ENCODE measurements at regions not wholly inside any gene's neighbourhood (a gene's known extent, or its start where the extent isn't known, plus 50 kb on each side); places are given as distances from the start of the nearest gene placed in this dataset.

GRCh38 chr3:188066141-188066540, 87.8 kb upstream of the LPP start:
- DNase-seq (ENCODE audit: low read depth): no peak

- DNase-seq (ENCODE audit: low read depth): no peak
These were observed 86.0 kb upstream of the LPP start for GRCh38 chr3:188067932-188068331.

GRCh38 chr3:188068342-188068741, 85.6 kb upstream of the LPP start:
- DNase-seq (ENCODE audit: low read depth): no peak

GRCh38 chr3:188071636-188072035, 82.3 kb upstream of the LPP start:
- no peak for DNase-seq (ENCODE audit: low read depth)

- no peak for DNase-seq (ENCODE audit: low read depth)
These were observed 77.8 kb upstream of the LPP start for GRCh38 chr3:188076176-188076575.

GRCh38 chr3:188077160-188077799, 76.7 kb upstream of the LPP start:
- DNase-seq (ENCODE audit: low read depth): no peak

- DNase-seq (ENCODE audit: low read depth): no peak
These were observed 73.9 kb upstream of the LPP start for GRCh38 chr3:188080091-188080490.

GRCh38 chr3:188082031-188082430, 71.9 kb upstream of the LPP start:
- DNase-seq (ENCODE audit: low read depth): no peak

GRCh38 chr3:188082450-188082849, 71.5 kb upstream of the LPP start:
- DNase-seq (ENCODE audit: low read depth): no peak

GRCh38 chr3:188083011-188083410, 70.9 kb upstream of the LPP start:
- no peak for DNase-seq (ENCODE audit: low read depth)

GRCh38 chr3:188084752-188085583, 69.0 kb upstream of the LPP start:
- no peak for DNase-seq (ENCODE audit: low read depth)

- no peak for DNase-seq (ENCODE audit: low read depth)
These were observed 68.1 kb upstream of the LPP start for GRCh38 chr3:188085584-188086560.

GRCh38 chr3:188088948-188089685, 64.8 kb upstream of the LPP start:
- DNase-seq (ENCODE audit: low read depth): no peak

- DNase-seq (ENCODE audit: low read depth): no peak
These were observed 63.2 kb upstream of the LPP start for GRCh38 chr3:188090620-188091309.

GRCh38 chr3:188091746-188092145, 62.2 kb upstream of the LPP start:
- no peak for DNase-seq (ENCODE audit: low read depth)

- DNase-seq (ENCODE audit: low read depth): peak; percentile 12
These were observed 61.3 kb upstream of the LPP start for GRCh38 chr3:188092648-188093047.

- DNase-seq (ENCODE audit: low read depth): no peak
These were observed 58.5 kb upstream of the LPP start for GRCh38 chr3:188095431-188095830.

GRCh38 chr3:188097791-188098190, 56.2 kb upstream of the LPP start:
- no peak for DNase-seq (ENCODE audit: low read depth)

- DNase-seq (ENCODE audit: low read depth): no peak
These were observed 54.0 kb upstream of the LPP start for GRCh38 chr3:188099907-188100306.

- DNase-seq (ENCODE audit: low read depth): no peak
These were observed 51.0 kb upstream of the LPP start for GRCh38 chr3:188102861-188103547.

- DNase-seq (ENCODE audit: low read depth): no peak
These were observed 49.9 kb upstream of the LPP start for GRCh38 chr3:188104050-188104449.
